GM23338 (cell line): ENCODE measurements at regions not wholly inside any gene's neighbourhood (a gene's known extent, or its start where the extent isn't known, plus 50 kb on each side); places are given as distances from the start of the nearest gene placed in this dataset.

Source experiments
- ATAC-seq: fragments of 200-7000 bp; cut with Tn5 transposase; 3 replicates; pipeline ENCODE4 v1.9.1; 2020
- DNase-seq: peaks from one replicate; pipeline ENCODE4 v3.0.0-alpha.2; 2015; ENCODE audit warnings: low spot score
- H2AFZ ChIP-seq: fragments of 200-600 bp; sonication (generic); 2 replicates; pipeline ENCODE4 v1.8.0; 2016; ENCODE audit warnings: antibody characterized with exemption, mild to moderate bottlenecking, moderate library complexity
- H3F3A ChIP-seq: fragments of 200-600 bp; sonication (generic); replicated peaks from 2 replicates; pipeline ENCODE4 v1.8.0; 2017; ENCODE audit warnings: antibody characterized with exemption, mixed run types, low read depth
- H3K27ac ChIP-seq: fragments of 200-600 bp; sonication (generic); 2 replicates; pipeline ENCODE4 v1.6.1; 2016; ENCODE audit warnings: low read depth
- H3K27me3 ChIP-seq: fragments of 200-600 bp; sonication (generic); 2 replicates; pipeline ENCODE4 v1.8.0; 2016; ENCODE audit warnings: mild to moderate bottlenecking, mixed run types, moderate library complexity; ENCODE audit not compliant: insufficient read depth
- H3K36me3 ChIP-seq: fragments of 200-600 bp; sonication (generic); 2 replicates; pipeline ENCODE4 v1.8.0; 2016; ENCODE audit warnings: mild to moderate bottlenecking; ENCODE audit not compliant: insufficient read depth
- H3K4me1 ChIP-seq: fragments of 200-600 bp; sonication (generic); 2 replicates; pipeline ENCODE4 v1.8.0; 2016; ENCODE audit warnings: mild to moderate bottlenecking, moderate library complexity; ENCODE audit not compliant: insufficient read depth
- H3K4me2 ChIP-seq: fragments of 200-600 bp; sonication (generic); 2 replicates; pipeline ENCODE4 v1.7.1; 2017; ENCODE audit warnings: mixed run types
- H3K4me3 ChIP-seq: fragments of 200-600 bp; sonication (generic); 2 replicates; pipeline ENCODE4 v1.6.1; 2016; ENCODE audit warnings: mixed run types
- H3K79me2 ChIP-seq: fragments of 200-600 bp; sonication (generic); replicated peaks from 2 replicates; pipeline ENCODE4 v1.8.0; 2017; ENCODE audit warnings: mild to moderate bottlenecking; ENCODE audit not compliant: insufficient read depth
- H3K9me2 ChIP-seq: fragments of 200-600 bp; sonication (generic); 2 replicates; pipeline ENCODE4 v1.8.0; 2017; ENCODE audit not compliant: insufficient read depth
- H4K20me1 ChIP-seq: fragments of 200-600 bp; sonication (generic); replicated peaks from 2 replicates; pipeline ENCODE4 v1.8.0; 2017; ENCODE audit warnings: mild to moderate bottlenecking; ENCODE audit not compliant: insufficient read depth
- H3K27ac Mint-ChIP-seq: 2 replicates; pipeline ENCODE4 v1.8.0; 2020; ENCODE audit warnings: inconsistent platforms, mild to moderate bottlenecking, moderate library complexity, mixed read lengths
- H3K27me3 Mint-ChIP-seq: 3 replicates; pipeline ENCODE4 v1.8.0; 2022; ENCODE audit warnings: low read depth, mild to moderate bottlenecking, moderate library complexity, mixed read lengths, inconsistent platforms; ENCODE audit not compliant: insufficient read depth, poor library complexity
- H3K36me3 Mint-ChIP-seq: 3 replicates; pipeline ENCODE4 v1.8.0; 2021; ENCODE audit warnings: low read depth, mild to moderate bottlenecking, inconsistent platforms, moderate library complexity, mixed read lengths
- H3K4me1 Mint-ChIP-seq: 3 replicates; pipeline ENCODE4 v1.8.0; 2020; ENCODE audit warnings: mild to moderate bottlenecking, inconsistent platforms, mixed read lengths
- H3K4me3 Mint-ChIP-seq: 3 replicates; pipeline ENCODE4 v1.8.0; 2021; ENCODE audit warnings: moderate library complexity, mild to moderate bottlenecking, inconsistent platforms, mixed read lengths
- H3K9me3 Mint-ChIP-seq: 3 replicates; pipeline ENCODE4 v1.8.0; 2020; ENCODE audit warnings: moderate library complexity, mild to moderate bottlenecking, inconsistent platforms, mixed read lengths
- CREB1 ChIP-seq: fragments of 250-450 bp; sonication (Bioruptor Pico); IDR thresholded peaks from 2 replicates; pipeline ENCODE4 v1.5.0; 2020; ENCODE audit warnings: low read depth, mild to moderate bottlenecking, moderate library complexity
- CTCF ChIP-seq, 2 experiments: fragments of 200-600 bp in 1 of 2; sonication (generic) in 1 of 2; conservative IDR thresholded peaks; 2 replicates each; pipeline versions ENCODE4 v1.5.1 to v1.6.1; 2016 to 2017; ENCODE audit warnings: antibody characterized with exemption in 2 of 2, low read depth in 2 of 2, mild to moderate bottlenecking in 2 of 2, moderate library complexity in 1 of 2
- EZH2 ChIP-seq: fragments of 200-600 bp; sonication (generic); IDR thresholded peaks from one replicate; pipeline ENCODE4 v1.8.0; 2017; ENCODE audit warnings: antibody characterized with exemption, mild to moderate bottlenecking, low read depth; ENCODE audit not compliant: unreplicated experiment
- EZH2phosphoT487 ChIP-seq: fragments of 200-600 bp; sonication (generic); IDR thresholded peaks from one replicate; pipeline ENCODE4 v1.8.1; 2018; ENCODE audit warnings: antibody characterized with exemption; ENCODE audit not compliant: unreplicated experiment
- JUNB ChIP-seq: IDR thresholded peaks from one replicate; pipeline ENCODE4 v1.6.1; 2016; ENCODE audit warnings: antibody characterized with exemption; ENCODE audit not compliant: unreplicated experiment
- NANOG ChIP-seq: IDR thresholded peaks from 2 replicates; pipeline ENCODE4 v1.6.1; 2016; ENCODE audit warnings: antibody characterized with exemption, borderline replicate concordance
- POLR2AphosphoS5 ChIP-seq: IDR thresholded peaks from 2 replicates; pipeline ENCODE4 v1.6.1; 2016; ENCODE audit warnings: antibody characterized with exemption, low read depth
- REST ChIP-seq: IDR thresholded peaks from one replicate; pipeline ENCODE4 v1.6.1; 2018; ENCODE audit warnings: antibody characterized with exemption; ENCODE audit not compliant: unreplicated experiment
- STAT1 ChIP-seq: IDR thresholded peaks from one replicate; pipeline ENCODE4 v1.6.1; 2016; ENCODE audit warnings: antibody characterized with exemption; ENCODE audit not compliant: unreplicated experiment
- ZNF114 ChIP-seq: fragments of 250-450 bp; sonication (Bioruptor Pico); IDR thresholded peaks from 2 replicates; pipeline ENCODE4 v1.5.0; 2020; ENCODE audit warnings: mild to moderate bottlenecking, moderate library complexity
- ZNF331 ChIP-seq: fragments of 250-450 bp; sonication (Bioruptor Pico); IDR thresholded peaks from 2 replicates; pipeline ENCODE4 v1.5.0; 2020; ENCODE audit warnings: low read depth, mild to moderate bottlenecking, moderate library complexity
- ZNF462 ChIP-seq: fragments of 250-450 bp; sonication (Bioruptor Pico); IDR thresholded peaks from 2 replicates; pipeline ENCODE4 v1.5.0; 2020; ENCODE audit warnings: mild to moderate bottlenecking, moderate library complexity
- TF ChIP-seq, protein P1 (sequence below): IDR thresholded peaks from 2 replicates; pipeline ENCODE4 v1.6.1; 2016; ENCODE audit warnings: antibody characterized with exemption

GRCh38 chr12:61138415-61138759 lies 1121.8 kb upstream of the USP15 start:
- no peak overlapping the region for H3K4me3 ChIP-seq
- H3K36me3 ChIP-seq, result no peaks in the 10 kb centered on the region
- H3K9me3 Mint-ChIP-seq, result 0 out of 3 replicates have a peak, but pooled peaks cover 4% of the 10 kb centered on the region
- H3K4me1 Mint-ChIP-seq, result no peaks in the 10 kb centered on the region
- no peaks in the 10 kb centered on the region for H3K4me1 ChIP-seq
- ATAC-seq (no peak), DNase-seq (no peak)
- H3K27me3 ChIP-seq, result no peaks in the 10 kb centered on the region
- H3K4me2 ChIP-seq, result no peak overlapping the region
- H3F3A ChIP-seq, result no peaks in the 10 kb centered on the region
- no peak for TF ChIP-seq STAT1
- no peak for TF ChIP-seq ZNF331 (CRISPR knock-in tag)
- TF ChIP-seq EZH2phosphoT487, result no peak
- TF ChIP-seq POLR2AphosphoS5, result no peak
- no peak for TF ChIP-seq NANOG
- no peak for TF ChIP-seq REST
- no peak for TF ChIP-seq EZH2
- TF ChIP-seq JUNB, result no peak
- TF ChIP-seq, protein P1, sequence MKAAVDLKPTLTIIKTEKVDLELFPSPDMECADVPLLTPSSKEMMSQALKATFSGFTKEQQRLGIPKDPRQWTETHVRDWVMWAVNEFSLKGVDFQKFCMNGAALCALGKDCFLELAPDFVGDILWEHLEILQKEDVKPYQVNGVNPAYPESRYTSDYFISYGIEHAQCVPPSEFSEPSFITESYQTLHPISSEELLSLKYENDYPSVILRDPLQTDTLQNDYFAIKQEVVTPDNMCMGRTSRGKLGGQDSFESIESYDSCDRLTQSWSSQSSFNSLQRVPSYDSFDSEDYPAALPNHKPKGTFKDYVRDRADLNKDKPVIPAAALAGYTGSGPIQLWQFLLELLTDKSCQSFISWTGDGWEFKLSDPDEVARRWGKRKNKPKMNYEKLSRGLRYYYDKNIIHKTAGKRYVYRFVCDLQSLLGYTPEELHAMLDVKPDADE, result no peak
- TF ChIP-seq ZNF114 (CRISPR knock-in tag), result no peak
- no peak for TF ChIP-seq CTCF (conservative IDR thresholded peaks at IDR 0.05; ENCODE audit: low read depth in 2 of 2)
- no peak for TF ChIP-seq ZNF462 (CRISPR knock-in tag)
- TF ChIP-seq CREB1 (CRISPR knock-in tag), result no peak
- no peak overlapping the region for H3K27ac Mint-ChIP-seq
- H4K20me1 ChIP-seq, result no peaks in the 10 kb centered on the region
- no peaks in the 10 kb centered on the region for H3K79me2 ChIP-seq
- H3K4me3 Mint-ChIP-seq, result no peak overlapping the region
- no peaks in the 10 kb centered on the region for H3K27me3 Mint-ChIP-seq
- no peak overlapping the region for H2AFZ ChIP-seq
- H3K27ac ChIP-seq, result no peak overlapping the region
- H3K36me3 Mint-ChIP-seq, result no peaks in the 10 kb centered on the region
- H3K9me2 ChIP-seq, result no peaks in the 10 kb centered on the region; the same call in 1 of the 2 replicates
